K562 (cell line): ENCODE measurements at regions not wholly inside any gene's neighbourhood (a gene's known extent, or its start where the extent isn't known, plus 50 kb on each side); places are given as distances from the start of the nearest gene placed in this dataset.

Experiments used
- ATAC-seq: fragments of 200-7000 bp; cut with Tn5 transposase; 3 replicates; pipeline ENCODE4 v1.9.1; 2020; ENCODE audit warnings: moderate library complexity
- BruUV-seq: library from RNA; stranded (reverse); fragments of 400-500 nt; replicated peaks from 2 replicates; lab custom pipeline; 2021; lab: Mats Ljungman, UMichigan
- CTCF ChIA-PET: fragments of 300-600 bp; formaldehyde crosslinking; extraction: SDS; loops from one replicate; lab custom pipeline; 2021; ENCODE audit warnings: low intra/inter-chr PET ratio; lab: Yijun Ruan, JAX
- POLR2A ChIA-PET: fragments of 300-600, 350-650 bp; sonication (Branson Sonifier 250); formaldehyde crosslinking; extraction: SDS; loops from one replicate; lab custom pipeline; 2021; ENCODE audit warnings: antibody characterized with exemption, inconsistent platforms; lab: Yijun Ruan, JAX
- DNase-seq, 4 experiments: peaks; one replicate each; pipeline versions ENCODE4 v3.0.0 to v3.0.0-alpha.2; 2011 to 2018; ENCODE audit warnings: low spot score in 3 of 4, mixed read lengths in 3 of 4; ENCODE audit errors: extremely low read depth in 1 of 4
- FAIRE-seq: peaks from 2 replicates; lab custom pipeline; 2011; peaks lifted over from hg19 to GRCh38; lab: Jason Lieb, UNC
- H2AFZ ChIP-seq: 2 replicates; pipeline ENCODE4 v1.6.0; 2011; ENCODE audit warnings: low read depth, low read length, control low read depth, inconsistent platforms
- H3K27ac ChIP-seq: fragments of 200-600 bp; 3 replicates; pipeline ENCODE4 v1.8.0; 2011; ENCODE audit warnings: low read depth, mild to moderate bottlenecking, control low read depth, inconsistent platforms, low read length, moderate library complexity, mixed read lengths; ENCODE audit errors: extremely low read depth
- H3K27me3 ChIP-seq, 2 experiments: fragments of 300-600 bp in 1 of 2; 2 replicates in 1 of 2; 3 replicates in 1 of 2; pipeline versions ENCODE4 v1.6.0 to v1.8.0; 2011; ENCODE audit warnings: inconsistent platforms in 2 of 2, low read length in 2 of 2, mild to moderate bottlenecking in 1 of 2, mixed read lengths in 1 of 2, moderate library complexity in 1 of 2; ENCODE audit not compliant: control insufficient read depth in 2 of 2, insufficient read depth in 2 of 2
- H3K36me3 ChIP-seq: fragments of 300-600 bp; 3 replicates; pipeline ENCODE4 v1.8.0; 2011; ENCODE audit warnings: mild to moderate bottlenecking, low read length, inconsistent platforms; ENCODE audit not compliant: control insufficient read depth, insufficient read depth
- H3K4me1 ChIP-seq, 2 experiments: fragments of 200-600 bp in 1 of 2; replicated peaks in 1 of 2; 2 replicates in 1 of 2; 3 replicates in 1 of 2; pipeline versions ENCODE4 v1.5.1 to v1.8.0; 2011; ENCODE audit warnings: inconsistent platforms in 2 of 2, low read length in 2 of 2, mild to moderate bottlenecking in 1 of 2, mixed read lengths in 1 of 2, moderate library complexity in 1 of 2; ENCODE audit not compliant: control insufficient read depth in 2 of 2, insufficient read depth in 2 of 2
- H3K4me2 ChIP-seq: 2 replicates; pipeline ENCODE4 v1.6.1; 2011; ENCODE audit warnings: low read length, control low read depth, inconsistent platforms, mixed read lengths; ENCODE audit not compliant: insufficient read depth
- H3K4me3 ChIP-seq: fragments of 200-600 bp; sonication (generic), shearing (Covaris generic); 2 replicates; pipeline ENCODE4 v1.5.1; 2016; ENCODE audit warnings: control low read depth, inconsistent platforms
- H3K79me2 ChIP-seq: fragments of 200-600 bp; 3 replicates; pipeline ENCODE4 v1.8.0; 2011; ENCODE audit warnings: low read length, inconsistent platforms; ENCODE audit not compliant: control insufficient read depth, insufficient read depth
- H3K9ac ChIP-seq, 2 experiments: 2 replicates each; pipeline versions ENCODE4 v1.6.0 to v1.6.1; 2011; ENCODE audit warnings: low read depth in 2 of 2, low read length in 2 of 2, control low read depth in 1 of 2, inconsistent platforms in 1 of 2, mild to moderate bottlenecking in 1 of 2, mixed read lengths in 1 of 2; ENCODE audit not compliant: insufficient read depth in 1 of 2
- H3K9me1 ChIP-seq: one replicate; pipeline ENCODE4 v1.6.0; 2011; ENCODE audit warnings: inconsistent platforms, mild to moderate bottlenecking, low read length, moderate library complexity; ENCODE audit not compliant: control insufficient read depth, insufficient read depth
- H3K9me3 ChIP-seq: replicated peaks from 2 replicates; pipeline ENCODE4 v1.5.1; 2011; ENCODE audit warnings: low read depth, low read length, inconsistent platforms; ENCODE audit not compliant: control insufficient read depth, insufficient read depth
- H4K20me1 ChIP-seq: replicated peaks from 2 replicates; pipeline ENCODE4 v1.6.1; 2011; ENCODE audit warnings: low read length, inconsistent platforms, mixed read lengths; ENCODE audit not compliant: control insufficient read depth, insufficient read depth
- C11orf30 ChIP-seq: fragments of 450-650 bp; IDR thresholded peaks from 2 replicates; pipeline ENCODE4 v1.6.1; 2016; ENCODE audit warnings: low read depth, mild to moderate bottlenecking
- SNIP1 ChIP-seq: fragments of 450-650 bp; IDR thresholded peaks from 2 replicates; pipeline ENCODE4 v1.7.1; 2017; ENCODE audit warnings: low read depth, mild to moderate bottlenecking
- ZNF609 ChIP-seq: sonication (generic); formaldehyde crosslinking; IDR thresholded peaks from 2 replicates; pipeline ENCODE4 v1.8.1; 2023; ENCODE audit warnings: missing genetic modification reagents, mild to moderate bottlenecking, borderline replicate concordance
- WGBS: fragments of 100-300 bp; shearing (Covaris generic); methylation state at CpG from one replicate; pipeline ENCODE4 v1.1.6; 2016; ENCODE audit warnings: low coverage, mixed read lengths; ENCODE audit not compliant: insufficient coverage; ENCODE audit errors: missing lambda C conversion rate; 5-methylcytosine and 5-hydroxymethylcytosine counted together
- in situ Hi-C: fragments of 300-500 bp; cut with MboI; formaldehyde crosslinking; loops from 4 replicates; pipeline ENCODE4 v1.15.0; 2018; ENCODE audit warnings: inconsistent platforms, mixed read lengths
- intact Hi-C: fragments of 100-400 bp; cut with micrococcal nuclease; formaldehyde crosslinking; loops from 2 replicates; pipeline ENCODE4 v1.14.2; 2022
- TF ChIP-seq, protein P1 (sequence below): fragments of 450-650 bp; conservative IDR thresholded peaks from 2 replicates; pipeline ENCODE4 v1.6.1; 2016; ENCODE audit warnings: missing genetic modification characterization, low read depth, mild to moderate bottlenecking, control low read depth, missing compliant biosample characterization

- TF ChIP-seq, protein P1, sequence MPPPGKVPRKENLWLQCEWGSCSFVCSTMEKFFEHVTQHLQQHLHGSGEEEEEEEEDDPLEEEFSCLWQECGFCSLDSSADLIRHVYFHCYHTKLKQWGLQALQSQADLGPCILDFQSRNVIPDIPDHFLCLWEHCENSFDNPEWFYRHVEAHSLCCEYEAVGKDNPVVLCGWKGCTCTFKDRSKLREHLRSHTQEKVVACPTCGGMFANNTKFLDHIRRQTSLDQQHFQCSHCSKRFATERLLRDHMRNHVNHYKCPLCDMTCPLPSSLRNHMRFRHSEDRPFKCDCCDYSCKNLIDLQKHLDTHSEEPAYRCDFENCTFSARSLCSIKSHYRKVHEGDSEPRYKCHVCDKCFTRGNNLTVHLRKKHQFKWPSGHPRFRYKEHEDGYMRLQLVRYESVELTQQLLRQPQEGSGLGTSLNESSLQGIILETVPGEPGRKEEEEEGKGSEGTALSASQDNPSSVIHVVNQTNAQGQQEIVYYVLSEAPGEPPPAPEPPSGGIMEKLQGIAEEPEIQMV (tag): no peak
- TF ChIP-seq ZNF609 (CRISPR knock-in tag): no peak
- TF ChIP-seq, all 486 proteins: peak for 0
Measured at GRCh38 chr10:44105696-44106095, 279.2 kb downstream of the CXCL12 start (continued).

DNA sequence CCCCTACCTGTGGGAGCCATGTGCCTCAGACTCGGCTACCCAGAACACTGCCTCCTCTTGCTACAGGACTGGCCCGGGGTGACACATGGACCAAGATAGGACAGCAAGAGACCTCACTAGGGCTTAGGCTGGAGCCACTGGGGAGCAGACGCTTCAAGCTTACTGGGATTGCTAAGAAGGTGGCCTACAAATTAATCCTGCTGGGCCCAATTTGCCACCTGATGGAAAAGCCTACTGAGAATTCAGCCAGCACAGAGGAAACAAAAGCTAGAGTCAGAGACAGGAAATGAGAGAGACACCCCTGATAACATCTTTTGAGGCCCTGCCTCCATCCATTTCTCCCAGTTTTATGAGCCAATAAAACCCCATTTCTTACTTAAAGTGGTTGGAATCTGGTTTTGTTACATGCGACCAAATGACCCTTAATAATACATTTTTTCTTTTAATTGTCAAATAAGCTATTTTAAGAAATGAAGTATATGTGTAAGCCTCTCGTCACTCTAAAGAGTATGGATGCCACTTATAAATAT, 282.1 kb downstream of the CXCL12 start:
- ChIA-PET POLR2A (no interaction called here), CTCF (no interaction called here)
- Histone ChIP-seq H3K9me3 (no peaks in the 10 kb centered on the region), H3K9me1 (no peaks in the 10 kb centered on the region), H4K20me1 (no peaks in the 10 kb centered on the region), H3K27ac (no peak overlapping the region), H3K4me3 (no peak overlapping the region), H3K27me3 (no peaks in the 10 kb centered on the region), H3K36me3 (no peaks in the 10 kb centered on the region), H3K4me2 (no peak overlapping the region), H2AFZ (no peak overlapping the region), H3K9ac (no peak overlapping the region), H3K79me2 (no peaks in the 10 kb centered on the region), H3K4me1 (no peaks in the 10 kb centered on the region)
- no TSS peak for BruUV-seq
- WGBS: 1% methylated on average over 5 of the region's 5 CpGs
- ATAC-seq (no peak), DNase-seq (no peak), FAIRE-seq (no peak)
- intact Hi-C loops (no loop called here), in situ Hi-C loops (no loop called here)
- TF ChIP-seq C11orf30: 0 out of 2 replicates have a peak, but pooled peaks have one; percentile 13
- no peak for TF ChIP-seq SNIP1
